Activated CD8-positive, alpha-beta memory T cell treated with anti-CD3 and anti-CD28 coated beads for 48 hours (primary cell): ENCODE measurements at regions not wholly inside any gene's neighbourhood (a gene's known extent, or its start where the extent isn't known, plus 50 kb on each side); places are given as distances from the start of the nearest gene placed in this dataset.

Experiments
- DNase-seq, 3 experiments: peaks; one replicate each; pipeline ENCODE4 v3.0.0-alpha.2; 2020; ENCODE audit warnings: low read depth in 2 of 3, low spot score in 2 of 3

GRCh38 chr2:196565982-196566381 is 73.5 kb upstream of the CCDC150 start:
- DNase-seq: no peak

- no peak for DNase-seq
Measured at GRCh38 chr2:196566961-196567666, 72.4 kb upstream of the CCDC150 start.

- no peak for DNase-seq
Measured at GRCh38 chr2:196568506-196568905, 71.0 kb upstream of the CCDC150 start.

GRCh38 chr2:196584903-196585302 is 54.6 kb upstream of the CCDC150 start:
- DNase-seq: no peak

GRCh38 chr2:196586511-196586991 is 53.0 kb upstream of the CCDC150 start:
- DNase-seq: no peak

- no peak for DNase-seq
Measured at GRCh38 chr2:196587056-196587455, 52.5 kb upstream of the CCDC150 start.

- DNase-seq: no peak
Measured at GRCh38 chr2:196587739-196588138, 51.8 kb upstream of the CCDC150 start.

GRCh38 chr2:196589419-196589818 is 50.1 kb upstream of the CCDC150 start:
- no peak for DNase-seq
